ENCODE measurements at regions not wholly inside any gene's neighbourhood (a gene's known extent, or its start where the extent isn't known, plus 50 kb on each side); places are given as distances from the start of the nearest gene placed in this dataset.

DNA sequence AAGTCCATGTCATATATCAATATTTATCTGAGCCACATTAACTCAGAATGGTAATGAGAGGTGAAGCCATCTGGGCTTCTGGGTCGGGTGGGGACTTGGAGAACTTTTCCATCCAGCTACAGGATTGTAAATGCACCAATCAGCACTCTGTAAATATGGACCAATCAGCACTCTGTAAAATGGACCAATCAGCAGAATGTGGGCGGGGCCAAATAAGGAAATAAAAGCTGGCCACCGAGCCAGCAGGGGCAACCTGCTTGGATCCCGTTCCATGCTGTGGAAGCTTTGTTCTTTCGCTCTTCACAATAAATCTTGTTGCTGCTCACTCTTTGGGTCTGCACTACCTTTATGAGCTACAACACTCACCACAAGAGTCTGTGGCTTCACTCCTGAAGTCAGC, 253.4 kb downstream of the JRKL start:
- TF ChIP-seq, protein P1, sequence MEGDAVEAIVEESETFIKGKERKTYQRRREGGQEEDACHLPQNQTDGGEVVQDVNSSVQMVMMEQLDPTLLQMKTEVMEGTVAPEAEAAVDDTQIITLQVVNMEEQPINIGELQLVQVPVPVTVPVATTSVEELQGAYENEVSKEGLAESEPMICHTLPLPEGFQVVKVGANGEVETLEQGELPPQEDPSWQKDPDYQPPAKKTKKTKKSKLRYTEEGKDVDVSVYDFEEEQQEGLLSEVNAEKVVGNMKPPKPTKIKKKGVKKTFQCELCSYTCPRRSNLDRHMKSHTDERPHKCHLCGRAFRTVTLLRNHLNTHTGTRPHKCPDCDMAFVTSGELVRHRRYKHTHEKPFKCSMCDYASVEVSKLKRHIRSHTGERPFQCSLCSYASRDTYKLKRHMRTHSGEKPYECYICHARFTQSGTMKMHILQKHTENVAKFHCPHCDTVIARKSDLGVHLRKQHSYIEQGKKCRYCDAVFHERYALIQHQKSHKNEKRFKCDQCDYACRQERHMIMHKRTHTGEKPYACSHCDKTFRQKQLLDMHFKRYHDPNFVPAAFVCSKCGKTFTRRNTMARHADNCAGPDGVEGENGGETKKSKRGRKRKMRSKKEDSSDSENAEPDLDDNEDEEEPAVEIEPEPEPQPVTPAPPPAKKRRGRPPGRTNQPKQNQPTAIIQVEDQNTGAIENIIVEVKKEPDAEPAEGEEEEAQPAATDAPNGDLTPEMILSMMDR (IDR thresholded peaks at IDR 0.05; ENCODE audit: low read length): no peak
- TF ChIP-seq EZH2 (IDR thresholded peaks at IDR 0.05; ENCODE audit: borderline replicate concordance, low read length): no peak
